Erythroblast (primary cell): ENCODE measurements at regions not wholly inside any gene's neighbourhood (a gene's known extent, or its start where the extent isn't known, plus 50 kb on each side); places are given as distances from the start of the nearest gene placed in this dataset.

Experiments used
- GATA1 ChIP-seq: IDR thresholded peaks from 2 replicates; pipeline ENCODE4 v1.6.1; 2011; ENCODE audit warnings: low read depth, mild to moderate bottlenecking, control low read depth, low read length, moderate library complexity
- POLR2A ChIP-seq: IDR thresholded peaks from 2 replicates; pipeline ENCODE4 v1.6.1; 2011; ENCODE audit warnings: mild to moderate bottlenecking, low read length

DNA sequence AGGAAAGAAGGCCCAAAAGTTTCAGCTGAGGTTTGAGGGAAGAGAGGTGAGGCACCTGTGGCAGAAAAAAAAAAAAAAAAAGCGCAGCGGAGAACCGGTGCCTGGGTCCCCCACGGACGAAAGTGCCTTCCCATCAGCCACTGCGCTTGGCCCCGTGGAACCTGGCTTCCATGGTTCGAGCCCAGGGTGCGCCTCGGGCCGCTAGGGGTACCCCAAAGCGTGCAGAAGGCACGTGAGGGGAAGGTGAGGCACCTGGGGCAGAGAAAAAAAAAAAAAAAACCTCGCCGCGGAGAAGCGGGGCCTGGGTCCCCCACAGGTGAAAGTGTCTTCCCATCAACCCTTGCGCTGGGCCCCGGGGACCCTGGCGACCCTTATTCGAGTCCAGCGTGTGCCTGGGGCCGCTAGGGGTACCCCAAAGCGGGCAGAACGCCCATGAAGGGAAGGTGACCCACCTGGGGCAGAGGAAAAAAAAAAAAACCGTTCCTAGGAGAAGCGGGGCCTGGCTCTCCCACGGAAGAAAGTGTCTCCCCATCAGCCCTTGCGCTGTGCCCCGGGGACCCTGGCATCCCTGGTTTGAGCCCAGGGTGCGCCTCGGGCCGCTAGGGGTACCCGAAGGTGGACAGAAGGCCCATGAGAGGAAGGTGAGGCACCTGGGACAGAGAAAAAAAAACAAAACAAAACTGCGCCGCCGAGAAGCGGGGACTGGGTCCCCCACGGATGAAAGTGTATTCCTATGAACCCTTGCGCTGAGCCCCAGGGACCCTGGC is 228.6 kb downstream of the CCDC74A start:
- TF ChIP-seq POLR2A (no peak), GATA1 (no peak)
